ENCODE measurements at regions not wholly inside any gene's neighbourhood (a gene's known extent, or its start where the extent isn't known, plus 50 kb on each side); places are given as distances from the start of the nearest gene placed in this dataset.

DNA sequence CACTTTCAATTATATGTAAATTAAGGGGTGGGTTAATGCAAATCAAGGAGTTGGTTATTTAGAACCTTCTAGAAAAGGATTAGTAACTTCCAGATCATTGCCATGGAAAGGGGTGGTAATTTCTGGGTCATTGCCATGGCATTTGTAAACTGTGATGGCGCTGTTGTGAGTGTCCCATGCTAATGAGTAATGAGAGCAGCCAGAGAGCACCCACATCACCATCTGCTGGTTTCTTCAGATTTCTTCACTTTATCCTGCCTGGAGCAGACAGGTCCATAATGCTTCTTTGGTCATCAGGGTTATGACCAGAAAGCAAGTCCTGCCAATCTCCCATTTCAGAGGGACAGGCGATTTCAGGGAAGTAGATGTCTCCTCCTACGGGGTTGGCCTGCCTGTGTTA is 311.3 kb upstream of the CNR1 start:
- Histone ChIP-seq H3K4me1 (no peaks in the 10 kb centered on the region), H3K36me3 (no peaks in the 10 kb centered on the region), H3K9me3 (no peaks in the 10 kb centered on the region), H3K4me3 (no peak overlapping the region), H3K27me3 (no peaks in the 10 kb centered on the region), H3K27ac (no peak overlapping the region)
- no peak for TF ChIP-seq EP300 (IDR thresholded peaks at IDR 0.05)
- no peak for TF ChIP-seq POLR2AphosphoS5 (IDR thresholded peaks at IDR 0.05)
- TF ChIP-seq CTCF (IDR thresholded peaks at IDR 0.05), result no peak
- TF ChIP-seq POLR2A (IDR thresholded peaks at IDR 0.05), result no peak
- 72 to 92% methylated on average over 3 of the region's 3 CpGs for WGBS, 2 donors
- no peak for DNase-seq
- intact Hi-C loops (cut with DNase I), result no loop called here

DNA sequence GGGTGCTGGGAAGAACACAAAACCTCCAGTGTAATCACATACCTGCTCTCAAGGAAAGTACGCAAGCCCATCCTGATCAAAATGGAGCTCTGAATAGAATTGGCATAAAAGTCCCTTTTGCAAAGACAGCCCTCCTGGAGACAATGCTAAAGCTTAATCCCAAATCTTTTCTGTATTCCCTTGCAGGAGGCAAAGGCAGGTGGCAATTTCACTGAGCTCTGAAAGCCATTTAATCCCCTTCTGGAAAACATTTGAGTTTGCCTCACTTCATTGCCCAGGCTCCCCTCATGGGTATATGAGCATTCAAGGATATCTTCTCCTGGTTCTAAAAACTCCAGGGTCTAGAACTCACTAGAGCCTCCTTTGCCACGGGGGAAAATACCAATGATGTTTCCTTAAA is 310.2 kb upstream of the CNR1 start:
- Histone ChIP-seq H3K36me3 (no peaks in the 10 kb centered on the region), H3K27me3 (no peaks in the 10 kb centered on the region), H3K4me1 (no peaks in the 10 kb centered on the region), H3K9me3 (no peaks in the 10 kb centered on the region), H3K4me3 (no peak overlapping the region), H3K27ac (no peak overlapping the region)
- no peak for DNase-seq
- intact Hi-C loops (cut with DNase I), result no loop called here
- no peak for TF ChIP-seq EP300 (IDR thresholded peaks at IDR 0.05)
- no peak for TF ChIP-seq CTCF (IDR thresholded peaks at IDR 0.05)
- 70 to 79% methylated on average over 2 of the region's 2 CpGs for WGBS, 2 donors

GRCh38 chr6:88474720-88475119 is 308.6 kb upstream of the CNR1 start:
- Histone ChIP-seq H3K4me3 (no peak overlapping the region), H3K27ac (no peak overlapping the region), H3K36me3 (no peaks in the 10 kb centered on the region), H3K27me3 (no peaks in the 10 kb centered on the region), H3K4me1 (no peaks in the 10 kb centered on the region), H3K9me3 (no peaks in the 10 kb centered on the region)
- no peak for DNase-seq
- intact Hi-C loops (cut with DNase I), result no loop called here
- TF ChIP-seq EP300 (IDR thresholded peaks at IDR 0.05) (no peak), POLR2AphosphoS5 (IDR thresholded peaks at IDR 0.05) (no peak)

DNA sequence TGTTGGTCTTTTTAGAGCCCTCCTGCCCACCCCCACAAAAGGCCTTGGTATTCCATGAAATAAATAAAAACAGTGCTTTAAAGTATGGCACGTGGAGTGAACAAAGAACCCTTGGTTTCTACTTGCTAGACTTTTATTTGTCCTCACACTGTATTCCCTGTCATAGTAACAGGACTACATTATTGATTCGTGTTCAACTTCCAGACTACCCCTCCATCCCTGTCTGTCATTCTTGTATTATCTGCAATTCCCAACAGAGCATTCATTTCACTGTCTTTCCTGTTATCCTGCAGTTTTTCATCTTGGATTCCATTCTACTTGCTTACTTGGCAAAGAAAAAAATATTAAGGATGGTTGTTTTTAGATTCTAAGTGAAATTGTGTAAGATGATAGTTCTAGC is 307.4 kb upstream of the CNR1 start:
- intact Hi-C loops (cut with DNase I), result no loop called here
- 48 to 65% methylated on average over 2 of the region's 2 CpGs for WGBS, 2 donors
- TF ChIP-seq EP300 (IDR thresholded peaks at IDR 0.05), result no peak
- TF ChIP-seq POLR2AphosphoS5 (IDR thresholded peaks at IDR 0.05), result no peak
- TF ChIP-seq POLR2A (IDR thresholded peaks at IDR 0.05), result no peak
- TF ChIP-seq CTCF (IDR thresholded peaks at IDR 0.05), result no peak

DNA sequence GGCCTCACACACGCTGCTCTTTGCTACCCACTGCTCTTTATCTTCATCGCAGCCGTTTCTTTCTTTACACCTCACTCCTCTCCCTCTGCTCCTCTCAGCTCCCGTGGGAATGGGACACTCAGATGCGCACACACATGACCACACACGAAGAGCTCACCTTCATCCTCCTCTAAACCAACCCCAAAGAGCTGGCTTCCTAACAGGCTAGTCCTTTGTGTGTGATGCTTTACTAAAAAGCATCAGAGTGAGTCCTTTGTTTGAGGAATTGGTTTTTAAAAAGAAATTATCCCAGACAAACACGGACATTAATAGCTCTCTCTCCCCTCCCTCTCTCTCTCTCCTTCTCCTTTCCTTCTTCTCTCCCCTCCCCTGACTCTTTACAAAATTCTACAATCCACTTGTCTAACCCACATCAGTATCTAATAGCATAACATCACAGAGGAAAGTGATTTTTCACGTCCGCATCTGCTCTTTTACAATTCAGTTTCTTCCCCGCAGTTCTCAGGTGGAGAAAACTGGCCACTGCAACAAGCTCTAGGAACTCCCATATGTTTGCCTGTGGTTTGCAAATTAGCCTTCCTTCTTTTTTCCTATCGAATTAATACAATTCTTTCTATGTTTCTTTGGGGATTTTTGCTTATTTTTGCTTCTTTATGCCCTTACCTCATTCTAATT is 306.8 kb upstream of the CNR1 start:
- WGBS, 2 donors, result 52 to 57% methylated on average over 11 of the region's 11 CpGs
- intact Hi-C loops (cut with DNase I), result no loop called here
- H3K9me3 ChIP-seq, result no peaks in the 10 kb centered on the region
- no peak overlapping the region for H3K4me3 ChIP-seq
- H3K27me3 ChIP-seq, result no peaks in the 10 kb centered on the region
- no peaks in the 10 kb centered on the region for H3K36me3 ChIP-seq
- TF ChIP-seq POLR2AphosphoS5 (IDR thresholded peaks at IDR 0.05) (no peak), CTCF (IDR thresholded peaks at IDR 0.05) (no peak), POLR2A (IDR thresholded peaks at IDR 0.05) (no peak), EP300 (IDR thresholded peaks at IDR 0.05) (no peak)
- no peaks in the 10 kb centered on the region for H3K4me1 ChIP-seq
- no peak for DNase-seq
- H3K27ac ChIP-seq, result no peak overlapping the region

More for the DNA sequence above, 307.4 kb upstream of the CNR1 start:
- DNase-seq, result no peak
- Histone ChIP-seq H3K27me3 (no peaks in the 10 kb centered on the region), H3K9me3 (no peaks in the 10 kb centered on the region), H3K4me1 (no peaks in the 10 kb centered on the region), H3K36me3 (no peaks in the 10 kb centered on the region), H3K27ac (no peak overlapping the region), H3K4me3 (no peak overlapping the region)
